ENCODE measurements at regions not wholly inside any gene's neighbourhood (a gene's known extent, or its start where the extent isn't known, plus 50 kb on each side); places are given as distances from the start of the nearest gene placed in this dataset.

GRCh38 chr18:24570716-24571115 is 110.3 kb downstream of the HRH4 start:
- Histone ChIP-seq H4K91ac (replicated peaks; ENCODE audit: insufficient read length, low read length) (no peak overlapping the region), H2AFZ (ENCODE audit: low read length) (no peak overlapping the region), H3K23me2 (ENCODE audit: low read depth, low read length) (no peaks in the 10 kb centered on the region; the same call in 1 of the 2 replicates), H3K9me3 (ENCODE audit: insufficient read depth in 2 of 2, low read depth in 1 of 2, low read length in 1 of 2) (no peaks in the 10 kb centered on the region), H3K14ac (ENCODE audit: insufficient read length) (no peak overlapping the region), H2BK20ac (ENCODE audit: low read length) (no peak overlapping the region), H4K5ac (ENCODE audit: insufficient read length, low read depth, low read length) (no peak overlapping the region), H3K23ac (ENCODE audit: insufficient read length) (no peak overlapping the region), H3K27me3 (replicated peaks in 1 of 4; ENCODE audit: control insufficient read depth in 3 of 4, extremely low read depth in 1 of 4, insufficient read depth in 3 of 4, low read length in 3 of 4) (no peaks in the 10 kb centered on the region), H3K27ac (ENCODE audit: low read depth, low read length) (no peak overlapping the region), H3K4me3 (ENCODE audit: extremely low read depth in 1 of 4, insufficient read depth in 2 of 4, low read depth in 3 of 4, low read length in 4 of 4) (no peak overlapping the region), H3K79me1 (ENCODE audit: low read depth, low read length) (no peaks in the 10 kb centered on the region), H3K18ac (ENCODE audit: extremely low read depth, low read length) (no peak overlapping the region), H2BK5ac (ENCODE audit: low read depth, low read length) (no peak overlapping the region), H3K4me2 (ENCODE audit: insufficient read depth in 1 of 2, low read depth in 2 of 2, low read length in 2 of 2) (no peak overlapping the region), H3K4ac (replicated peaks; ENCODE audit: insufficient read length, low read depth, low read length) (no peak overlapping the region), H2BK15ac (ENCODE audit: low read length) (no peak overlapping the region), H3K56ac (replicated peaks; ENCODE audit: insufficient read length, low read depth, low read length) (no peak overlapping the region), H3K79me2 (ENCODE audit: control insufficient read depth in 1 of 2, insufficient read depth in 2 of 2, low read length in 2 of 2) (no peaks in the 10 kb centered on the region), H2BK12ac (ENCODE audit: low read depth, low read length) (no peak overlapping the region), H4K8ac (ENCODE audit: extremely low read depth, insufficient read depth, low read length) (no peak overlapping the region), H3K9ac (replicated peaks in 1 of 4; ENCODE audit: extremely low read depth in 1 of 4, low read depth in 3 of 4, low read length in 3 of 4) (no peak overlapping the region), H2AK5ac (ENCODE audit: low read depth, low read length) (no peak overlapping the region), H4K20me1 (replicated peaks in 1 of 2; ENCODE audit: control insufficient read depth in 1 of 2, insufficient read depth in 2 of 2, low read length in 2 of 2) (no peaks in the 10 kb centered on the region), H3K4me1 (replicated peaks in 1 of 4; ENCODE audit: control insufficient read depth in 3 of 4, insufficient read depth in 4 of 4, low read length in 3 of 4) (no peaks in the 10 kb centered on the region), H3K36me3 (ENCODE audit: control insufficient read depth in 2 of 4, insufficient read depth in 4 of 4, low read length in 3 of 4) (no peaks in the 10 kb centered on the region), H2BK120ac (replicated peaks; ENCODE audit: low read depth, low read length) (no peak overlapping the region)
- WGBS, 2 experiments (ENCODE audit: extremely low coverage in 1 of 2, insufficient coverage in 1 of 2, insufficient read length in 1 of 2, insufficient replicate concordance in 2 of 2, low coverage in 1 of 2, low lambda C conversion rate in 2 of 2, missing lambda C conversion rate in 1 of 2), result 99% methylated on average over 4 of the region's 4 CpGs; no CpG with 5 or more reads in 1 of the 2 experiments
- ChIA-PET CTCF (ENCODE audit: partially characterized antibody) (no interaction called here), POLR2A (ENCODE audit: partially characterized antibody) (no interaction called here)
- FAIRE-seq, result no peak
- DNase-seq (ENCODE audit: low read depth in 1 of 2, low spot score in 2 of 2), result no peak
- no peak for TF ChIP-seq RFX5 (IDR thresholded peaks at IDR 0.05; ENCODE audit: borderline replicate concordance, low read depth, low read length)
- no peak for TF ChIP-seq RAD21 (IDR thresholded peaks at IDR 0.05 in 1 of 2, conservative IDR thresholded peaks at IDR 0.05 in 1 of 2; ENCODE audit: low read depth in 2 of 2, low read length in 2 of 2)
- TF ChIP-seq TCF12 (IDR thresholded peaks at IDR 0.05; ENCODE audit: low read depth, low read length), result no peak
- TF ChIP-seq EP300 (IDR thresholded peaks at IDR 0.05; ENCODE audit: borderline replicate concordance in 1 of 2, low read depth in 2 of 2, low read length in 2 of 2), result no peak
- no peak for TF ChIP-seq BRCA1 (IDR thresholded peaks at IDR 0.05; ENCODE audit: low read depth, low read length)
- no peak for TF ChIP-seq TBP (IDR thresholded peaks at IDR 0.05; ENCODE audit: low read depth, low read length)
- TF ChIP-seq EGR1 (IDR thresholded peaks at IDR 0.05; ENCODE audit: borderline replicate concordance, low read depth, low read length), result no peak
- TF ChIP-seq KDM5A (IDR thresholded peaks at IDR 0.05; ENCODE audit: low read length), result no peak
- TF ChIP-seq POU5F1 (IDR thresholded peaks at IDR 0.05; ENCODE audit: low read depth, low read length), result no peak
- TF ChIP-seq NANOG (IDR thresholded peaks at IDR 0.05; ENCODE audit: insufficient read depth, low read depth, low read length, poor library complexity, severe bottlenecking), result no peak
- no peak for TF ChIP-seq EZH2 (IDR thresholded peaks at IDR 0.05; ENCODE audit: low read depth, low read length, severe bottlenecking)
- TF ChIP-seq E2F6 (IDR thresholded peaks at IDR 0.05), result no peak
- no peak for TF ChIP-seq YY1 (IDR thresholded peaks at IDR 0.05; ENCODE audit: low read depth, low read length)
- no peak for TF ChIP-seq SIX5 (IDR thresholded peaks at IDR 0.05; ENCODE audit: low read depth, low read length)
- no peak for TF ChIP-seq GTF2F1 (IDR thresholded peaks at IDR 0.05; ENCODE audit: borderline replicate concordance, low read depth, low read length)
